GM23338 (cell line): ENCODE measurements at regions not wholly inside any gene's neighbourhood (a gene's known extent, or its start where the extent isn't known, plus 50 kb on each side); places are given as distances from the start of the nearest gene placed in this dataset.

Experiments
- ATAC-seq: fragments of 200-7000 bp; cut with Tn5 transposase; 3 replicates; pipeline ENCODE4 v1.9.1; 2020
- DNase-seq: peaks from one replicate; pipeline ENCODE4 v3.0.0-alpha.2; 2015; ENCODE audit warnings: low spot score
- H2AFZ ChIP-seq: fragments of 200-600 bp; sonication (generic); 2 replicates; pipeline ENCODE4 v1.8.0; 2016; ENCODE audit warnings: antibody characterized with exemption, mild to moderate bottlenecking, moderate library complexity
- H3F3A ChIP-seq: fragments of 200-600 bp; sonication (generic); replicated peaks from 2 replicates; pipeline ENCODE4 v1.8.0; 2017; ENCODE audit warnings: antibody characterized with exemption, mixed run types, low read depth
- H3K27ac ChIP-seq: fragments of 200-600 bp; sonication (generic); 2 replicates; pipeline ENCODE4 v1.6.1; 2016; ENCODE audit warnings: low read depth
- H3K27me3 ChIP-seq: fragments of 200-600 bp; sonication (generic); 2 replicates; pipeline ENCODE4 v1.8.0; 2016; ENCODE audit warnings: mild to moderate bottlenecking, mixed run types, moderate library complexity; ENCODE audit not compliant: insufficient read depth
- H3K36me3 ChIP-seq: fragments of 200-600 bp; sonication (generic); 2 replicates; pipeline ENCODE4 v1.8.0; 2016; ENCODE audit warnings: mild to moderate bottlenecking; ENCODE audit not compliant: insufficient read depth
- H3K4me1 ChIP-seq: fragments of 200-600 bp; sonication (generic); 2 replicates; pipeline ENCODE4 v1.8.0; 2016; ENCODE audit warnings: mild to moderate bottlenecking, moderate library complexity; ENCODE audit not compliant: insufficient read depth
- H3K4me2 ChIP-seq: fragments of 200-600 bp; sonication (generic); 2 replicates; pipeline ENCODE4 v1.7.1; 2017; ENCODE audit warnings: mixed run types
- H3K4me3 ChIP-seq: fragments of 200-600 bp; sonication (generic); 2 replicates; pipeline ENCODE4 v1.6.1; 2016; ENCODE audit warnings: mixed run types
- H3K79me2 ChIP-seq: fragments of 200-600 bp; sonication (generic); replicated peaks from 2 replicates; pipeline ENCODE4 v1.8.0; 2017; ENCODE audit warnings: mild to moderate bottlenecking; ENCODE audit not compliant: insufficient read depth
- H3K9me2 ChIP-seq: fragments of 200-600 bp; sonication (generic); 2 replicates; pipeline ENCODE4 v1.8.0; 2017; ENCODE audit not compliant: insufficient read depth
- H4K20me1 ChIP-seq: fragments of 200-600 bp; sonication (generic); replicated peaks from 2 replicates; pipeline ENCODE4 v1.8.0; 2017; ENCODE audit warnings: mild to moderate bottlenecking; ENCODE audit not compliant: insufficient read depth
- H3K27ac Mint-ChIP-seq: 2 replicates; pipeline ENCODE4 v1.8.0; 2020; ENCODE audit warnings: inconsistent platforms, mild to moderate bottlenecking, moderate library complexity, mixed read lengths
- H3K27me3 Mint-ChIP-seq: 3 replicates; pipeline ENCODE4 v1.8.0; 2022; ENCODE audit warnings: low read depth, mild to moderate bottlenecking, moderate library complexity, mixed read lengths, inconsistent platforms; ENCODE audit not compliant: insufficient read depth, poor library complexity
- H3K36me3 Mint-ChIP-seq: 3 replicates; pipeline ENCODE4 v1.8.0; 2021; ENCODE audit warnings: low read depth, mild to moderate bottlenecking, inconsistent platforms, moderate library complexity, mixed read lengths
- H3K4me1 Mint-ChIP-seq: 3 replicates; pipeline ENCODE4 v1.8.0; 2020; ENCODE audit warnings: mild to moderate bottlenecking, inconsistent platforms, mixed read lengths
- H3K4me3 Mint-ChIP-seq: 3 replicates; pipeline ENCODE4 v1.8.0; 2021; ENCODE audit warnings: moderate library complexity, mild to moderate bottlenecking, inconsistent platforms, mixed read lengths
- H3K9me3 Mint-ChIP-seq: 3 replicates; pipeline ENCODE4 v1.8.0; 2020; ENCODE audit warnings: moderate library complexity, mild to moderate bottlenecking, inconsistent platforms, mixed read lengths
- CREB1 ChIP-seq: fragments of 250-450 bp; sonication (Bioruptor Pico); IDR thresholded peaks from 2 replicates; pipeline ENCODE4 v1.5.0; 2020; ENCODE audit warnings: low read depth, mild to moderate bottlenecking, moderate library complexity
- CTCF ChIP-seq, 2 experiments: fragments of 200-600 bp in 1 of 2; sonication (generic) in 1 of 2; conservative IDR thresholded peaks; 2 replicates each; pipeline versions ENCODE4 v1.5.1 to v1.6.1; 2016 to 2017; ENCODE audit warnings: antibody characterized with exemption in 2 of 2, low read depth in 2 of 2, mild to moderate bottlenecking in 2 of 2, moderate library complexity in 1 of 2
- EZH2 ChIP-seq: fragments of 200-600 bp; sonication (generic); IDR thresholded peaks from one replicate; pipeline ENCODE4 v1.8.0; 2017; ENCODE audit warnings: antibody characterized with exemption, mild to moderate bottlenecking, low read depth; ENCODE audit not compliant: unreplicated experiment
- EZH2phosphoT487 ChIP-seq: fragments of 200-600 bp; sonication (generic); IDR thresholded peaks from one replicate; pipeline ENCODE4 v1.8.1; 2018; ENCODE audit warnings: antibody characterized with exemption; ENCODE audit not compliant: unreplicated experiment
- JUNB ChIP-seq: IDR thresholded peaks from one replicate; pipeline ENCODE4 v1.6.1; 2016; ENCODE audit warnings: antibody characterized with exemption; ENCODE audit not compliant: unreplicated experiment
- NANOG ChIP-seq: IDR thresholded peaks from 2 replicates; pipeline ENCODE4 v1.6.1; 2016; ENCODE audit warnings: antibody characterized with exemption, borderline replicate concordance
- POLR2AphosphoS5 ChIP-seq: IDR thresholded peaks from 2 replicates; pipeline ENCODE4 v1.6.1; 2016; ENCODE audit warnings: antibody characterized with exemption, low read depth
- STAT1 ChIP-seq: IDR thresholded peaks from one replicate; pipeline ENCODE4 v1.6.1; 2016; ENCODE audit warnings: antibody characterized with exemption; ENCODE audit not compliant: unreplicated experiment
- ZNF114 ChIP-seq: fragments of 250-450 bp; sonication (Bioruptor Pico); IDR thresholded peaks from 2 replicates; pipeline ENCODE4 v1.5.0; 2020; ENCODE audit warnings: mild to moderate bottlenecking, moderate library complexity
- ZNF331 ChIP-seq: fragments of 250-450 bp; sonication (Bioruptor Pico); IDR thresholded peaks from 2 replicates; pipeline ENCODE4 v1.5.0; 2020; ENCODE audit warnings: low read depth, mild to moderate bottlenecking, moderate library complexity
- TF ChIP-seq, protein P1 (sequence below): IDR thresholded peaks from one replicate; pipeline ENCODE4 v1.6.1; 2018; ENCODE audit warnings: antibody characterized with exemption; ENCODE audit not compliant: unreplicated experiment
- TF ChIP-seq, protein P2 (sequence below): IDR thresholded peaks from 2 replicates; pipeline ENCODE4 v1.6.1; 2016; ENCODE audit warnings: antibody characterized with exemption

DNA sequence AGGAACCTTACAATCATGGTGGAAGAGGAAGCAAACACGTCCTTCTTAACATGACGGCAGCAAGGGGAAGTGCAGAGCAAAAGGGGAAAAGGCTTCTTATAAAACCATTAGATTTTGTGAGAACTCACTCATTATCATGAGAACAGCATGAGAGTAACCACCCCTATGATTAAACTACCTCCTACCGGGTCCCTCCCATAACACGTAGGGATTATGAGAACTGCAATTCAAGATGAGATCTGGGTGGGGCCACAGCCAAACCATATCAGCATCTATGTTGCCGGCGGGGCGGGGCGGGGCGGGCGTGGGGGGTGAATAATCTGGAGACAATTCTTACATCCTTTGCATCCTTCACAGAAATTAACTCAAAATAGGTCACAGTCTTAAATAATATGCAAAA, 58.8 kb upstream of the GFPT2 start:
- no peak overlapping the region for H3K27ac Mint-ChIP-seq
- ATAC-seq = no peak
- H3K27ac ChIP-seq = no peak overlapping the region

GRCh38 chr5:180414176-180414575, 61.0 kb upstream of the GFPT2 start:
- Mint-ChIP-seq H3K4me3 (no peak overlapping the region), H3K27me3 (peaks cover 3% of the 10 kb centered on the region)
- TF ChIP-seq, protein P1, sequence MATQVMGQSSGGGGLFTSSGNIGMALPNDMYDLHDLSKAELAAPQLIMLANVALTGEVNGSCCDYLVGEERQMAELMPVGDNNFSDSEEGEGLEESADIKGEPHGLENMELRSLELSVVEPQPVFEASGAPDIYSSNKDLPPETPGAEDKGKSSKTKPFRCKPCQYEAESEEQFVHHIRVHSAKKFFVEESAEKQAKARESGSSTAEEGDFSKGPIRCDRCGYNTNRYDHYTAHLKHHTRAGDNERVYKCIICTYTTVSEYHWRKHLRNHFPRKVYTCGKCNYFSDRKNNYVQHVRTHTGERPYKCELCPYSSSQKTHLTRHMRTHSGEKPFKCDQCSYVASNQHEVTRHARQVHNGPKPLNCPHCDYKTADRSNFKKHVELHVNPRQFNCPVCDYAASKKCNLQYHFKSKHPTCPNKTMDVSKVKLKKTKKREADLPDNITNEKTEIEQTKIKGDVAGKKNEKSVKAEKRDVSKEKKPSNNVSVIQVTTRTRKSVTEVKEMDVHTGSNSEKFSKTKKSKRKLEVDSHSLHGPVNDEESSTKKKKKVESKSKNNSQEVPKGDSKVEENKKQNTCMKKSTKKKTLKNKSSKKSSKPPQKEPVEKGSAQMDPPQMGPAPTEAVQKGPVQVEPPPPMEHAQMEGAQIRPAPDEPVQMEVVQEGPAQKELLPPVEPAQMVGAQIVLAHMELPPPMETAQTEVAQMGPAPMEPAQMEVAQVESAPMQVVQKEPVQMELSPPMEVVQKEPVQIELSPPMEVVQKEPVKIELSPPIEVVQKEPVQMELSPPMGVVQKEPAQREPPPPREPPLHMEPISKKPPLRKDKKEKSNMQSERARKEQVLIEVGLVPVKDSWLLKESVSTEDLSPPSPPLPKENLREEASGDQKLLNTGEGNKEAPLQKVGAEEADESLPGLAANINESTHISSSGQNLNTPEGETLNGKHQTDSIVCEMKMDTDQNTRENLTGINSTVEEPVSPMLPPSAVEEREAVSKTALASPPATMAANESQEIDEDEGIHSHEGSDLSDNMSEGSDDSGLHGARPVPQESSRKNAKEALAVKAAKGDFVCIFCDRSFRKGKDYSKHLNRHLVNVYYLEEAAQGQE = no peak
- TF ChIP-seq ZNF114 = no peak
- no peak for TF ChIP-seq EZH2
- no peak for TF ChIP-seq ZNF331 (CRISPR knock-in tag)
- TF ChIP-seq STAT1 = no peak
- TF ChIP-seq POLR2AphosphoS5 = no peak
- no peak for TF ChIP-seq NANOG
- TF ChIP-seq, protein P2, sequence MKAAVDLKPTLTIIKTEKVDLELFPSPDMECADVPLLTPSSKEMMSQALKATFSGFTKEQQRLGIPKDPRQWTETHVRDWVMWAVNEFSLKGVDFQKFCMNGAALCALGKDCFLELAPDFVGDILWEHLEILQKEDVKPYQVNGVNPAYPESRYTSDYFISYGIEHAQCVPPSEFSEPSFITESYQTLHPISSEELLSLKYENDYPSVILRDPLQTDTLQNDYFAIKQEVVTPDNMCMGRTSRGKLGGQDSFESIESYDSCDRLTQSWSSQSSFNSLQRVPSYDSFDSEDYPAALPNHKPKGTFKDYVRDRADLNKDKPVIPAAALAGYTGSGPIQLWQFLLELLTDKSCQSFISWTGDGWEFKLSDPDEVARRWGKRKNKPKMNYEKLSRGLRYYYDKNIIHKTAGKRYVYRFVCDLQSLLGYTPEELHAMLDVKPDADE = no peak
- no peak for TF ChIP-seq JUNB
- TF ChIP-seq EZH2phosphoT487 = no peak
- no peak for TF ChIP-seq CTCF (conservative IDR thresholded peaks at IDR 0.05; ENCODE audit: low read depth in 2 of 2)
- TF ChIP-seq CREB1 (CRISPR knock-in tag) = no peak

More for the DNA sequence above, 58.8 kb upstream of the GFPT2 start:
- peaks cover 4% of the 10 kb centered on the region; the same call in 2 of the 3 replicates for H3K4me1 Mint-ChIP-seq
- Histone ChIP-seq H3F3A (no peaks in the 10 kb centered on the region), H3K4me1 (no peaks in the 10 kb centered on the region), H3K4me3 (no peak overlapping the region), H3K79me2 (no peaks in the 10 kb centered on the region), H4K20me1 (no peaks in the 10 kb centered on the region), H3K9me2 (no peaks in the 10 kb centered on the region), H2AFZ (no peak overlapping the region), H3K4me2 (no peak overlapping the region), H3K27me3 (no peaks in the 10 kb centered on the region), H3K36me3 (no peaks in the 10 kb centered on the region)
- no peak for DNase-seq
- H3K36me3 Mint-ChIP-seq = no peaks in the 10 kb centered on the region
- no peak for TF ChIP-seq POLR2AphosphoS5
- TF ChIP-seq NANOG = no peak
- TF ChIP-seq ZNF331 (CRISPR knock-in tag) = no peak
- TF ChIP-seq EZH2 = no peak
- TF ChIP-seq, protein P2 = no peak
- H3K9me3 Mint-ChIP-seq = peaks cover 3% of the 10 kb centered on the region; the same call in 1 of the 3 replicates
- H3K4me3 Mint-ChIP-seq = no peak overlapping the region
- H3K27me3 Mint-ChIP-seq = no peaks in the 10 kb centered on the region

More at GRCh38 chr5:180414176-180414575, 61.0 kb upstream of the GFPT2 start:
- Histone ChIP-seq H3K36me3 (no peaks in the 10 kb centered on the region), H3F3A (no peaks in the 10 kb centered on the region), H2AFZ (no peak overlapping the region), H4K20me1 (no peaks in the 10 kb centered on the region), H3K4me1 (no peaks in the 10 kb centered on the region), H3K27ac (no peak overlapping the region), H3K4me3 (no peak overlapping the region), H3K79me2 (no peaks in the 10 kb centered on the region), H3K4me2 (no peak overlapping the region), H3K9me2 (no peaks in the 10 kb centered on the region), H3K27me3 (no peaks in the 10 kb centered on the region)
- DNase-seq (no peak), ATAC-seq (no peak)
- Mint-ChIP-seq H3K9me3 (peaks cover 3% of the 10 kb centered on the region; the same call in 1 of the 3 replicates), H3K4me1 (peaks cover 7% of the 10 kb centered on the region), H3K36me3 (no peaks in the 10 kb centered on the region), H3K27ac (no peak overlapping the region)
